ENCODE measurements at regions not wholly inside any gene's neighbourhood (a gene's known extent, or its start where the extent isn't known, plus 50 kb on each side); places are given as distances from the start of the nearest gene placed in this dataset.

DNA sequence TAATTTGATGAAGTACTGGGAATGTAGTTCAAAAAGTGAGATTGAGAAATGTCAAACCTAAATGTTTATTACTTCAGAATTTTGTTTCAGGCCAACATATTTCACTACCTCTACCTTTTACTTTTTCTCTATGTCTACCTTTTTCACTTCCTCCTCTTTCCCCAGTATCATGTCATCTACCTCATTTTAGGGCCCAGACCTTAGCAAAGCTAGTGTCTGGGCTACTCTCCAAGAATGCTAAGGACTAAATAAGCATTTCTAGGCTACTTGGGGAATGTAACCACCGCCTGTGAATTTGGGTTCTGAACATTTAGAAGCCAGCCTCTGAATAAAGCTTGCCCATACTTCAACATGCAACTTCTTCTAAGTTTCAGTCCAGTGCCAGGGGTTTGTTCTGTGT, 330.4 kb downstream of the SLC4A3 start:
- TF ChIP-seq, protein P1, sequence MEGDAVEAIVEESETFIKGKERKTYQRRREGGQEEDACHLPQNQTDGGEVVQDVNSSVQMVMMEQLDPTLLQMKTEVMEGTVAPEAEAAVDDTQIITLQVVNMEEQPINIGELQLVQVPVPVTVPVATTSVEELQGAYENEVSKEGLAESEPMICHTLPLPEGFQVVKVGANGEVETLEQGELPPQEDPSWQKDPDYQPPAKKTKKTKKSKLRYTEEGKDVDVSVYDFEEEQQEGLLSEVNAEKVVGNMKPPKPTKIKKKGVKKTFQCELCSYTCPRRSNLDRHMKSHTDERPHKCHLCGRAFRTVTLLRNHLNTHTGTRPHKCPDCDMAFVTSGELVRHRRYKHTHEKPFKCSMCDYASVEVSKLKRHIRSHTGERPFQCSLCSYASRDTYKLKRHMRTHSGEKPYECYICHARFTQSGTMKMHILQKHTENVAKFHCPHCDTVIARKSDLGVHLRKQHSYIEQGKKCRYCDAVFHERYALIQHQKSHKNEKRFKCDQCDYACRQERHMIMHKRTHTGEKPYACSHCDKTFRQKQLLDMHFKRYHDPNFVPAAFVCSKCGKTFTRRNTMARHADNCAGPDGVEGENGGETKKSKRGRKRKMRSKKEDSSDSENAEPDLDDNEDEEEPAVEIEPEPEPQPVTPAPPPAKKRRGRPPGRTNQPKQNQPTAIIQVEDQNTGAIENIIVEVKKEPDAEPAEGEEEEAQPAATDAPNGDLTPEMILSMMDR (IDR thresholded peaks at IDR 0.05), result no peak
- TF ChIP-seq POLR2A (IDR thresholded peaks at IDR 0.05), result no peak
